Activated naive CD4-positive, alpha-beta T cell treated with anti-CD3 and anti-CD28 coated beads, Interleukin-2, amount 50 U/mL, for 16 hours (primary cell): ENCODE measurements at regions not wholly inside any gene's neighbourhood (a gene's known extent, or its start where the extent isn't known, plus 50 kb on each side); places are given as distances from the start of the nearest gene placed in this dataset.
"Not testable (repeated sequence)": the region's sequence is repeated elsewhere in the genome, so short reads cannot be mapped to it uniquely, and the experiment has no call there.

Source experiments
- DNase-seq: peaks from one replicate; pipeline ENCODE4 v3.0.0-alpha.2; 2020

- DNase-seq = no peak
Observed at GRCh38 chr16:52308051-52308450, 238.9 kb downstream of the TOX3 start.

GRCh38 chr16:52301026-52301425 lies 245.9 kb downstream of the TOX3 start:
- DNase-seq = no peak

- DNase-seq = no peak
Observed at GRCh38 chr16:52298769-52299168, 248.2 kb downstream of the TOX3 start.

GRCh38 chr16:52296706-52297315 lies 250.1 kb downstream of the TOX3 start:
- DNase-seq = not testable (repeated sequence)

- DNase-seq = no peak
Observed at GRCh38 chr16:52296076-52296475, 250.9 kb downstream of the TOX3 start.

- DNase-seq = no peak
Observed at GRCh38 chr16:52294660-52295059, 252.3 kb downstream of the TOX3 start.

- DNase-seq = no peak
Observed at GRCh38 chr16:52293204-52293603, 253.7 kb downstream of the TOX3 start.

GRCh38 chr16:52283584-52284375 lies 263.2 kb downstream of the TOX3 start:
- no peak for DNase-seq

GRCh38 chr16:52283018-52283417 lies 263.9 kb downstream of the TOX3 start:
- no peak for DNase-seq

GRCh38 chr16:52280086-52280485 lies 266.9 kb downstream of the TOX3 start:
- DNase-seq = no peak

- no peak for DNase-seq
Observed at GRCh38 chr16:52271088-52271750, 275.7 kb downstream of the TOX3 start.

- DNase-seq = no peak
Observed at GRCh38 chr16:52265446-52265861, 281.5 kb downstream of the TOX3 start.

- no peak for DNase-seq
Observed at GRCh38 chr16:52257534-52257933, 289.4 kb downstream of the TOX3 start.

GRCh38 chr16:52256310-52257078 lies 290.4 kb downstream of the TOX3 start:
- DNase-seq = no peak

- DNase-seq = no peak
Observed at GRCh38 chr16:52254746-52255145, 292.2 kb downstream of the TOX3 start.

GRCh38 chr16:52252680-52253079 lies 294.3 kb downstream of the TOX3 start:
- DNase-seq = no peak

GRCh38 chr16:52251495-52251894 lies 295.4 kb downstream of the TOX3 start:
- DNase-seq = no peak

- no peak for DNase-seq
Observed at GRCh38 chr16:52247737-52248136, 299.2 kb downstream of the TOX3 start.

GRCh38 chr16:52238710-52239109 lies 308.2 kb downstream of the TOX3 start:
- no peak for DNase-seq

- DNase-seq = no peak
Observed at GRCh38 chr16:52237823-52238222, 309.1 kb downstream of the TOX3 start.

GRCh38 chr16:52235186-52235585 lies 311.8 kb downstream of the TOX3 start:
- DNase-seq = no peak

GRCh38 chr16:52234626-52235025 lies 312.3 kb downstream of the TOX3 start:
- DNase-seq = no peak

- DNase-seq = no peak
Observed at GRCh38 chr16:52229471-52229870, 317.5 kb downstream of the TOX3 start.
